ENCODE measurements at regions not wholly inside any gene's neighbourhood (a gene's known extent, or its start where the extent isn't known, plus 50 kb on each side); places are given as distances from the start of the nearest gene placed in this dataset.
A peak's percentile ranks its signal among the peaks of the same experiment; 100 is the strongest.
"Not testable (repeated sequence)": the region's sequence is repeated elsewhere in the genome, so short reads cannot be mapped to it uniquely, and the experiment has no call there.

- DNase-seq (ENCODE audit: low read depth) = no peak
Measured at GRCh38 chr2:149709496-149710263, 122.1 kb upstream of the MMADHC start.

- peak; percentile 43 for DNase-seq (ENCODE audit: low read depth)
Measured at GRCh38 chr2:149703281-149703680, 115.7 kb upstream of the MMADHC start.

GRCh38 chr2:149702571-149702970 lies 115.0 kb upstream of the MMADHC start:
- DNase-seq (ENCODE audit: low read depth) = no peak

GRCh38 chr2:149701241-149701640 lies 113.7 kb upstream of the MMADHC start:
- no peak for DNase-seq (ENCODE audit: low read depth)

- no peak for DNase-seq (ENCODE audit: low read depth)
Measured at GRCh38 chr2:149692961-149693396, 105.4 kb upstream of the MMADHC start.

GRCh38 chr2:149690825-149691224 lies 103.2 kb upstream of the MMADHC start:
- no peak for DNase-seq (ENCODE audit: low read depth)

- no peak for DNase-seq (ENCODE audit: low read depth)
Measured at GRCh38 chr2:149687052-149687427, 99.5 kb upstream of the MMADHC start.

GRCh38 chr2:149686136-149687051 lies 98.8 kb upstream of the MMADHC start:
- no peak for DNase-seq (ENCODE audit: low read depth)

GRCh38 chr2:149685401-149685800 lies 97.8 kb upstream of the MMADHC start:
- not testable (repeated sequence) for DNase-seq (ENCODE audit: low read depth)

GRCh38 chr2:149679286-149679685 lies 91.7 kb upstream of the MMADHC start:
- DNase-seq (ENCODE audit: low read depth) = peak; percentile 54

GRCh38 chr2:149677416-149677815 lies 89.8 kb upstream of the MMADHC start:
- no peak for DNase-seq (ENCODE audit: low read depth)

GRCh38 chr2:149670086-149670485 lies 82.5 kb upstream of the MMADHC start:
- DNase-seq (ENCODE audit: low read depth) = no peak

- DNase-seq (ENCODE audit: low read depth) = no peak
Measured at GRCh38 chr2:149666809-149667320, 79.3 kb upstream of the MMADHC start.

GRCh38 chr2:149664896-149665295 lies 77.3 kb upstream of the MMADHC start:
- no peak for DNase-seq (ENCODE audit: low read depth)

GRCh38 chr2:149662556-149662955 lies 75.0 kb upstream of the MMADHC start:
- DNase-seq (ENCODE audit: low read depth) = no peak

GRCh38 chr2:149661844-149662243 lies 74.3 kb upstream of the MMADHC start:
- peak; percentile 58 for DNase-seq (ENCODE audit: low read depth)

- DNase-seq (ENCODE audit: low read depth) = no peak
Measured at GRCh38 chr2:149658553-149658952, 71.0 kb upstream of the MMADHC start.

- no peak for DNase-seq (ENCODE audit: low read depth)
Measured at GRCh38 chr2:149657401-149658040, 69.9 kb upstream of the MMADHC start.

- DNase-seq (ENCODE audit: low read depth) = no peak
Measured at GRCh38 chr2:149656996-149657395, 69.4 kb upstream of the MMADHC start.

GRCh38 chr2:149653831-149654445 lies 66.4 kb upstream of the MMADHC start:
- DNase-seq (ENCODE audit: low read depth) = no peak

GRCh38 chr2:149652926-149653325 lies 65.4 kb upstream of the MMADHC start:
- DNase-seq (ENCODE audit: low read depth) = no peak

- no peak for DNase-seq (ENCODE audit: low read depth)
Measured at GRCh38 chr2:149652526-149652925, 65.0 kb upstream of the MMADHC start.
